ENCODE measurements at regions not wholly inside any gene's neighbourhood (a gene's known extent, or its start where the extent isn't known, plus 50 kb on each side); places are given as distances from the start of the nearest gene placed in this dataset.

DNA sequence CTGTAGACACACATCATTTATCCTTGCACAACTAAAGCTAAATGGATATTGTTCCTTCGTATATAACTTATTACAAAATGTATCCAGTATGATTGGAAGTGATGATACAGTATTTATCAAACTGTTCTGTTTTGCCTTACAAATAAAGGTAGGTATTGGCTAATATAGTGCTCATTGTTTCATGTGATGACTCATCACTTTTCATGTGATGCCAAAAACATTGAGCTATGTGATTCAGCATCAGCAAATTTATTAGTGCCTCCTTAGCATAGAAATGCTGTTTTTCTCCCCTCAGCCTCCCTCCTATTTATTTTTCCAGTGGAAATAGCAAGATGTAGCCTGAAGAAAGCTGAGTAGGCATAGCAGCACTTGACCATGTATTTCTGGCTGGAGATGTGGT is 228.6 kb upstream of the LYPLAL1 start:
- peaks cover 2% of the 10 kb centered on the region for H3K9me3 Mint-ChIP-seq
- ChIA-PET CTCF (no interaction called here), POLR2A (no interaction called here)
- H3K27ac Mint-ChIP-seq, result no peak overlapping the region
- H3K36me3 Mint-ChIP-seq (ENCODE audit: low read depth), result no peaks in the 10 kb centered on the region
- H3K4me1 Mint-ChIP-seq, result no peaks in the 10 kb centered on the region
- no peaks in the 10 kb centered on the region for H3K27me3 Mint-ChIP-seq
- H3K4me3 Mint-ChIP-seq, result no peak overlapping the region
- no peak for DNase-seq

- POLR2A ChIA-PET, result no interaction called here
- H3K9me3 Mint-ChIP-seq, result peaks cover 2% of the 10 kb centered on the region
- CTCF ChIA-PET, result no interaction called here
- no peaks in the 10 kb centered on the region for H3K4me1 Mint-ChIP-seq
- no peak for DNase-seq
- H3K4me3 Mint-ChIP-seq, result no peak overlapping the region
- no peaks in the 10 kb centered on the region for H3K36me3 Mint-ChIP-seq (ENCODE audit: low read depth)
- H3K27ac Mint-ChIP-seq, result no peak overlapping the region
- no peaks in the 10 kb centered on the region for H3K27me3 Mint-ChIP-seq
Measured at GRCh38 chr1:218946147-218946546, 227.5 kb upstream of the LYPLAL1 start.

DNA sequence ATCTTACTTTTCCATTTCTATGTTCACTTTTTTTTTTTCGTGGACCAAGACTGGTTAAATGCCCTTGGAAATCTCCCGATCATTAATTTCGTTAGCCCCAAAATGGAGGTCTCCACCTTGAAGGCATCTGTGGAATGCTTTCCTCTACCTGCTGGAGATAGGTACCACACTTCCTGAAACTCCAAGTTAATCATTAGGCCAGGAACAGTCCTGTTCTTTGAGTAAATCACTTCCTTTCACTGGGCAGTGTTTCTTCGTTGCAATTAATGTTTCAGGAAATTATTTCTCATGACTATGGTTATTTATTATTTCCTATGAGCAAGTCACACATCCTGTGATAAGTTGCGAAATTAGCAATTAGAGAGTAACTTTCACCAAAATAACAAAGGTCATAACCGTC is 225.2 kb upstream of the LYPLAL1 start:
- CTCF ChIA-PET, result interaction anchor here (0.6 kb wide), 1 partner anchor 315 kb away, joined by 4 read pairs; no protein-coding TSS in a partner anchor

DNA sequence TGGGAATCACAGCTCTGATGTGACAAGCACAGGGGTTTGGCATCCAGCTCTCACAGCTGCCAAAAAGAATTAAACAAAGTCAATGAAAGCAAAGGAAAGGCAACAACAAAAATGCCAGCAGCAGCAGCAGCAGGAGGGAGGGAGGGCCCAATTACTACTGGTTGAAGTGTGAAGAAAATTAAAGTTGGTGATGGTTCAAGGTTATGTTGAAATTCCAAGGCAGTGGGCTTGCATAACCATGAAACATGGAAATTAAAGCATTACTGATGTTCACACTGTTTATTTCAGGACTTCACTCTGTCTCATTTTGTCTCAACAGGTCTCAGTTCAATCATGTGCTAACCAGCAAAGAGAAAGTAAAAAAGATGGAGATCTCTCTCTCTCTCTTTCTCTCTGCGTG is 220.3 kb upstream of the LYPLAL1 start:
- DNase-seq, result no peak
- no peaks in the 10 kb centered on the region for H3K4me1 Mint-ChIP-seq
- ChIA-PET CTCF (no interaction called here), POLR2A (no interaction called here)
- no peaks in the 10 kb centered on the region for H3K36me3 Mint-ChIP-seq (ENCODE audit: low read depth)
- no peak overlapping the region for H3K4me3 Mint-ChIP-seq
- peaks cover 1% of the 10 kb centered on the region for H3K9me3 Mint-ChIP-seq
- no peak overlapping the region for H3K27ac Mint-ChIP-seq
- no peaks in the 10 kb centered on the region for H3K27me3 Mint-ChIP-seq

More for the DNA sequence above, 225.2 kb upstream of the LYPLAL1 start:
- H3K36me3 Mint-ChIP-seq (ENCODE audit: low read depth), result no peaks in the 10 kb centered on the region
- POLR2A ChIA-PET, result no interaction called here
- H3K9me3 Mint-ChIP-seq, result peaks cover 2% of the 10 kb centered on the region
- H3K4me1 Mint-ChIP-seq, result no peaks in the 10 kb centered on the region
- DNase-seq, result no peak
- H3K27me3 Mint-ChIP-seq, result no peaks in the 10 kb centered on the region
- H3K4me3 Mint-ChIP-seq, result no peak overlapping the region
- no peak overlapping the region for H3K27ac Mint-ChIP-seq

GRCh38 chr1:218957971-218958370 is 215.7 kb upstream of the LYPLAL1 start:
- DNase-seq, result no peak
- H3K4me3 Mint-ChIP-seq, result no peak overlapping the region
- H3K27ac Mint-ChIP-seq, result no peak overlapping the region
- CTCF ChIA-PET, result no interaction called here
- no peaks in the 10 kb centered on the region for H3K4me1 Mint-ChIP-seq
- POLR2A ChIA-PET, result no interaction called here
- no peaks in the 10 kb centered on the region for H3K36me3 Mint-ChIP-seq (ENCODE audit: low read depth)
- H3K27me3 Mint-ChIP-seq, result no peaks in the 10 kb centered on the region
- H3K9me3 Mint-ChIP-seq, result no peaks in the 10 kb centered on the region

DNA sequence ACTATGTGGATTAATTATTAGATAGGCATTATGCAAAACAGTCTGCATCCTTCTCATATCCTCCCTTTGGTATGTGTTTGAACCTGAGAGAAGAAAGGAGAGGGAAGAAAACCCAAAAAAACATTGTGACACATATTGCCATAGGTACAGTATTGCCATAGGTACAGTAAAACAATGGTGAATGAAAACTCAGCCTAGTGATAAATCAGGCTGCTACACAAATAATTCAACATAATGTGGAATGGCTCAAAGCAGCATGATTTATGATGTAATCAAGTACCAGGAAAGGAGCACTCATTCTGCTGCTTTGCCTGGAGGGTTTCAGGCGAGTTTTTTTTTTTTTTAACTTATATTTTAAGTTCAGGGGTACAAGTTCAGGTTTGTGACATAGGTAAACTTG is 213.9 kb upstream of the LYPLAL1 start:
- H3K4me3 Mint-ChIP-seq, result no peak overlapping the region
- H3K4me1 Mint-ChIP-seq, result no peaks in the 10 kb centered on the region

GRCh38 chr1:218964471-218965185 is 209.1 kb upstream of the LYPLAL1 start:
- ChIA-PET POLR2A (no interaction called here), CTCF (no interaction called here)
- no peak for DNase-seq
- Mint-ChIP-seq H3K36me3 (ENCODE audit: low read depth) (no peaks in the 10 kb centered on the region), H3K4me3 (no peak overlapping the region), H3K9me3 (no peaks in the 10 kb centered on the region), H3K27me3 (no peaks in the 10 kb centered on the region), H3K4me1 (no peaks in the 10 kb centered on the region), H3K27ac (no peak overlapping the region)

More for the DNA sequence above, 213.9 kb upstream of the LYPLAL1 start:
- CTCF ChIA-PET, result no interaction called here
- POLR2A ChIA-PET, result no interaction called here
- Mint-ChIP-seq H3K9me3 (no peaks in the 10 kb centered on the region), H3K36me3 (ENCODE audit: low read depth) (no peaks in the 10 kb centered on the region), H3K27ac (no peak overlapping the region), H3K27me3 (no peaks in the 10 kb centered on the region)
- no peak for DNase-seq

DNA sequence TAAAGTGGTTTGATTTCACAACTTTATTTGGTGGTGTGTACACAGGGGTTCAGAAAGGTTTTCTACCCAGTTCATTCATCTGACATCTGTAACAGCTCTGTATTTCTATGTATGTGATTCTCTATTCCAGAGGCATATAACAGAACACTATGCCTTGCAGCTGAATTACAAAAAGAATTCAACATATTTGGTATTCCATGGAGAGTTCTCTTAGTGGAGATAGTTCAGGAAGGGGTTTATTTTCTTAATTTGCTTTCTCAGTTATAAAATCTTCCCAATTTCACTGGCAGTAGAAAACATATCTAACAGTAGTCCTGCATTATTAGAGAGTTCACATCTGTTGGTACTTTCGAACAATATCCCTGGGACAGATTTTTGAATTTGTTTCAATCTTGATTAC is 207.9 kb upstream of the LYPLAL1 start:
- Mint-ChIP-seq H3K36me3 (ENCODE audit: low read depth) (no peaks in the 10 kb centered on the region), H3K4me1 (no peaks in the 10 kb centered on the region), H3K27ac (no peak overlapping the region), H3K4me3 (no peak overlapping the region), H3K27me3 (no peaks in the 10 kb centered on the region), H3K9me3 (no peaks in the 10 kb centered on the region)
- ChIA-PET CTCF (no interaction called here), POLR2A (interaction anchor here (0.7 kb wide), 1 partner anchor 8 kb away, joined by 3 read pairs; no protein-coding TSS in a partner anchor)
- no peak for DNase-seq

GRCh38 chr1:218967254-218967653 is 206.4 kb upstream of the LYPLAL1 start:
- no peak overlapping the region for H3K27ac Mint-ChIP-seq
- ChIA-PET CTCF (no interaction called here), POLR2A (no interaction called here)
- no peaks in the 10 kb centered on the region for H3K9me3 Mint-ChIP-seq
- no peaks in the 10 kb centered on the region for H3K36me3 Mint-ChIP-seq (ENCODE audit: low read depth)
- H3K27me3 Mint-ChIP-seq, result no peaks in the 10 kb centered on the region
- no peak for DNase-seq
- H3K4me1 Mint-ChIP-seq, result no peaks in the 10 kb centered on the region
- H3K4me3 Mint-ChIP-seq, result no peak overlapping the region

DNA sequence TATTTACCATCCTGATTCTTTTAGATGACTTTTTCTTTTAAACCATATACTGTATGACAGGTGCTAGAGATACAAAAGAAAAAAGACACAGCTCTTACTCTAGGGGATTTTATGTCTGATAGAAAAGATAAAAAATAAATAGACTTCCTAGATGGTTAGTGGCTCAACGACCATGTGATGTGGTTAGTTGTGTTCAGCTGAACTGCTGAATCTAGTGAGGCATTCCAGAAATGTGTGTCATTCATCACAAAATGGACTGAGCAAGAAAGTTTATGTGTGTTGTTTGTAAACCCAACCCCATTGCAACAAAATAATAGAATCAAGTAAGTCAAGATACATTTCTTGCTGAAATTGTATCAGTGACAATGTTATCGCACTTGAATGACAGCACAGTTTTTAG is 205.8 kb upstream of the LYPLAL1 start:
- Mint-ChIP-seq H3K4me1 (no peaks in the 10 kb centered on the region), H3K9me3 (no peaks in the 10 kb centered on the region), H3K36me3 (ENCODE audit: low read depth) (no peaks in the 10 kb centered on the region), H3K27me3 (no peaks in the 10 kb centered on the region), H3K27ac (no peak overlapping the region), H3K4me3 (no peak overlapping the region)
- CTCF ChIA-PET, result no interaction called here
- POLR2A ChIA-PET, result no interaction called here
- no peak for DNase-seq

DNA sequence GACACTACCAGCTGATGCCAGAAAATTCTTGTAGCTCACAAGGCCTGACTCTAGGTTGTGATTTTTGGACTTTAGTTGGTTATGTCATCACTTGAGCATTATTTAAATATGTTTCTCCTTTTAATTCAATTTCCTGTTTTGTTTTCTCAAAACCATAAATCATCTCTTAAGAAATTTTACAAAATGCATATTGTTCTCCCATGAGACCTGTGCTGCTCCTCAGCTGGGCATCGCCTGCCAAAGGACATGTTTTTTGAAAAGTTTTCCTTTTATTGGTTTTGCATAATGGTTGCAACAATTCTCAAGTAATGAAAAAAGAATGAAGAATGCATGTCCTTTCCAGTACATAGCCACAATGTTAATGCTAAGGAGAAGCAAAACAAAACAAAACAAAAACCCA is 204.7 kb upstream of the LYPLAL1 start:
- Mint-ChIP-seq H3K4me1 (no peaks in the 10 kb centered on the region), H3K9me3 (no peaks in the 10 kb centered on the region), H3K36me3 (ENCODE audit: low read depth) (no peaks in the 10 kb centered on the region), H3K27ac (no peak overlapping the region), H3K27me3 (no peaks in the 10 kb centered on the region), H3K4me3 (no peak overlapping the region)
- ChIA-PET CTCF (no interaction called here), POLR2A (no interaction called here)
- DNase-seq, result no peak

- Mint-ChIP-seq H3K27ac (no peak overlapping the region), H3K36me3 (ENCODE audit: low read depth) (no peaks in the 10 kb centered on the region), H3K4me3 (no peak overlapping the region), H3K9me3 (no peaks in the 10 kb centered on the region), H3K27me3 (no peaks in the 10 kb centered on the region), H3K4me1 (no peaks in the 10 kb centered on the region)
- POLR2A ChIA-PET, result no interaction called here
- CTCF ChIA-PET, result no interaction called here
- DNase-seq, result no peak
Measured at GRCh38 chr1:218970397-218970990, 203.2 kb upstream of the LYPLAL1 start.

GRCh38 chr1:218971156-218971555 is 202.5 kb upstream of the LYPLAL1 start:
- CTCF ChIA-PET, result no interaction called here
- no peak for DNase-seq
- POLR2A ChIA-PET, result no interaction called here
- Mint-ChIP-seq H3K27ac (no peak overlapping the region), H3K27me3 (no peaks in the 10 kb centered on the region), H3K4me1 (no peaks in the 10 kb centered on the region), H3K9me3 (no peaks in the 10 kb centered on the region), H3K36me3 (ENCODE audit: low read depth) (no peaks in the 10 kb centered on the region), H3K4me3 (no peak overlapping the region)

DNA sequence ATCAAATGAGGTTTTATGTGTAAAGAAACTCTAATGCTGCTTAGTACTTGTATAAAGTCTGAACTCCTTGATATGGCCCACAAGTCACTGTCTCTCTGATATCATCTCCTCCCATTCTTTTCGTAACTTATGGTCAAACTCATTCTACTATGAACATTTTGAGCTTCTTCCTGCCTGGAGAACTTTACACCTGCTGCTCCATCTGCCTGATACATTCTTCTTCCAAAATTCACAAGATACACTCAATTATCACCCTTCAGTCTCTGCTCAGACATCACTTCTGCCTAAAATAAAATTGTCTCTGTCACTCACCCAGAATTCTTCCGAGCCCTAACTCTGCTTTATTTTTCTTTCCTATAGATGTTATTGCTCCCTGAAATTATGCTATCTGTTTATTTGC is 192.8 kb upstream of the LYPLAL1 start:
- Mint-ChIP-seq H3K4me3 (no peak overlapping the region), H3K27me3 (no peaks in the 10 kb centered on the region), H3K27ac (no peak overlapping the region), H3K4me1 (no peaks in the 10 kb centered on the region), H3K9me3 (no peaks in the 10 kb centered on the region), H3K36me3 (ENCODE audit: low read depth) (no peaks in the 10 kb centered on the region)
- no peak for DNase-seq
- ChIA-PET CTCF (no interaction called here), POLR2A (no interaction called here)
